K562 (cell line): ENCODE measurements at regions not wholly inside any gene's neighbourhood (a gene's known extent, or its start where the extent isn't known, plus 50 kb on each side); places are given as distances from the start of the nearest gene placed in this dataset.

Experiments
- BCL6 ChIP-seq: fragments of 250-450 bp; sonication (Bioruptor Pico); IDR thresholded peaks from 2 replicates; pipeline ENCODE4 v1.4.0; 2020
- GABPB2 ChIP-seq: fragments of 250-450 bp; sonication (Bioruptor Pico); conservative IDR thresholded peaks from 2 replicates; pipeline ENCODE4 v1.5.1; 2021; ENCODE audit warnings: mild to moderate bottlenecking
- JUND ChIP-seq, 2 experiments: IDR thresholded peaks; 2 replicates in 1 of 2; 3 replicates in 1 of 2; pipeline ENCODE4 v1.6.1; 2011; ENCODE audit warnings: borderline replicate concordance in 2 of 2, low read depth in 2 of 2, low read length in 2 of 2, improper control_type of control experiment in 1 of 2, missing biosample characterization in 1 of 2, missing genetic modification characterization in 1 of 2, missing genetic modification reagents in 1 of 2
- POLR2AphosphoS5 ChIP-seq: IDR thresholded peaks from 2 replicates; pipeline ENCODE4 v1.6.1; 2011; ENCODE audit warnings: mild to moderate bottlenecking, low read depth, low read length, moderate library complexity; ENCODE audit not compliant: control insufficient read depth, insufficient read depth
- TF ChIP-seq, protein P1 (sequence below), 3 experiments: IDR thresholded peaks in 2 of 3; conservative IDR thresholded peaks in 1 of 3; 2 replicates each; pipeline ENCODE4 v1.5.1; 2011 to 2012; ENCODE audit warnings: low read length in 3 of 3, mild to moderate bottlenecking in 3 of 3, control low read depth in 2 of 3, improper control_type of control experiment in 1 of 3, inconsistent platforms in 1 of 3, low read depth in 1 of 3, mixed read lengths in 1 of 3, moderate library complexity in 1 of 3; ENCODE audit not compliant: insufficient read depth in 2 of 3

- TF ChIP-seq JUND (IDR thresholded peaks at IDR 0.05; ENCODE audit: borderline replicate concordance, low read depth, low read length), result no peak
- TF ChIP-seq JUND (tag; IDR thresholded peaks at IDR 0.05; ENCODE audit: borderline replicate concordance, low read depth, low read length), result no peak
- no peak for TF ChIP-seq GABPB2 (CRISPR knock-in tag)
- TF ChIP-seq POLR2AphosphoS5, result no peak
- TF ChIP-seq, protein P1, sequence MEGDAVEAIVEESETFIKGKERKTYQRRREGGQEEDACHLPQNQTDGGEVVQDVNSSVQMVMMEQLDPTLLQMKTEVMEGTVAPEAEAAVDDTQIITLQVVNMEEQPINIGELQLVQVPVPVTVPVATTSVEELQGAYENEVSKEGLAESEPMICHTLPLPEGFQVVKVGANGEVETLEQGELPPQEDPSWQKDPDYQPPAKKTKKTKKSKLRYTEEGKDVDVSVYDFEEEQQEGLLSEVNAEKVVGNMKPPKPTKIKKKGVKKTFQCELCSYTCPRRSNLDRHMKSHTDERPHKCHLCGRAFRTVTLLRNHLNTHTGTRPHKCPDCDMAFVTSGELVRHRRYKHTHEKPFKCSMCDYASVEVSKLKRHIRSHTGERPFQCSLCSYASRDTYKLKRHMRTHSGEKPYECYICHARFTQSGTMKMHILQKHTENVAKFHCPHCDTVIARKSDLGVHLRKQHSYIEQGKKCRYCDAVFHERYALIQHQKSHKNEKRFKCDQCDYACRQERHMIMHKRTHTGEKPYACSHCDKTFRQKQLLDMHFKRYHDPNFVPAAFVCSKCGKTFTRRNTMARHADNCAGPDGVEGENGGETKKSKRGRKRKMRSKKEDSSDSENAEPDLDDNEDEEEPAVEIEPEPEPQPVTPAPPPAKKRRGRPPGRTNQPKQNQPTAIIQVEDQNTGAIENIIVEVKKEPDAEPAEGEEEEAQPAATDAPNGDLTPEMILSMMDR (IDR thresholded peaks at IDR 0.05 in 2 of 3, conservative IDR thresholded peaks at IDR 0.05 in 1 of 3; ENCODE audit: insufficient read depth in 2 of 3, low read depth in 1 of 3, low read length in 3 of 3), result no peak
- TF ChIP-seq BCL6, result no peak
These were observed 793.7 kb downstream of the RPS29 start for GRCh38 chr14:48792376-48793024.
